ENCODE measurements at regions not wholly inside any gene's neighbourhood (a gene's known extent, or its start where the extent isn't known, plus 50 kb on each side); places are given as distances from the start of the nearest gene placed in this dataset.

DNA sequence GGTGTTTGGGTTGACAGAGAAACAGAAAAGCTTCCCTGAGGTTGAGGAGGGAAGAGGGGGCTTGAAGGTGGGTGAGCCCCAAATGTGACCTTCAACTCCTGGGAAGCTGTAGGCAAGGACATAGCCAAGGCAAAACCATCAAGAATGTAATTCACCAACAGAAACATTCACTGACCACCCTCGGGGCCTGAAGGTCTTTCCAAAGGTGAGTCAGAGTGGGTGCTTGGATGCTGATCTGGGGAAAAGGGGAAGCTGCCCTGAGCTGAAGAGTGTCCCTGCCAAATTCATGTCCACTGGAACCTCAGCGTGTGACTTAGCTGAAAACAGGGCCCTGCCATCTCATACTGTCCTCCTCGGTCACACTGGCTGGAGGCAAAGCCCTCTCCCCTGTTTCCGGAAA, 234.2 kb upstream of the SULF2 start:
- TF ChIP-seq EZH2 (IDR thresholded peaks at IDR 0.05; ENCODE audit: low read depth): no peak
- TF ChIP-seq, protein P1, sequence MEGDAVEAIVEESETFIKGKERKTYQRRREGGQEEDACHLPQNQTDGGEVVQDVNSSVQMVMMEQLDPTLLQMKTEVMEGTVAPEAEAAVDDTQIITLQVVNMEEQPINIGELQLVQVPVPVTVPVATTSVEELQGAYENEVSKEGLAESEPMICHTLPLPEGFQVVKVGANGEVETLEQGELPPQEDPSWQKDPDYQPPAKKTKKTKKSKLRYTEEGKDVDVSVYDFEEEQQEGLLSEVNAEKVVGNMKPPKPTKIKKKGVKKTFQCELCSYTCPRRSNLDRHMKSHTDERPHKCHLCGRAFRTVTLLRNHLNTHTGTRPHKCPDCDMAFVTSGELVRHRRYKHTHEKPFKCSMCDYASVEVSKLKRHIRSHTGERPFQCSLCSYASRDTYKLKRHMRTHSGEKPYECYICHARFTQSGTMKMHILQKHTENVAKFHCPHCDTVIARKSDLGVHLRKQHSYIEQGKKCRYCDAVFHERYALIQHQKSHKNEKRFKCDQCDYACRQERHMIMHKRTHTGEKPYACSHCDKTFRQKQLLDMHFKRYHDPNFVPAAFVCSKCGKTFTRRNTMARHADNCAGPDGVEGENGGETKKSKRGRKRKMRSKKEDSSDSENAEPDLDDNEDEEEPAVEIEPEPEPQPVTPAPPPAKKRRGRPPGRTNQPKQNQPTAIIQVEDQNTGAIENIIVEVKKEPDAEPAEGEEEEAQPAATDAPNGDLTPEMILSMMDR (conservative IDR thresholded peaks at IDR 0.05): no peak
